Transverse colon (tissue), 3 donors: ENCODE measurements at regions not wholly inside any gene's neighbourhood (a gene's known extent, or its start where the extent isn't known, plus 50 kb on each side); places are given as distances from the start of the nearest gene placed in this dataset.

Source experiments
- POLR2A ChIP-seq: fragments of 450-650 bp; IDR thresholded peaks from one replicate; pipeline ENCODE4 v1.6.1; 2016; ENCODE audit warnings: antibody characterized with exemption, mild to moderate bottlenecking, moderate library complexity
- TF ChIP-seq, protein P1 (sequence below), 5 experiments: fragments of 200-600 bp in 3 of 5; fragments of 450-650 bp in 2 of 5; sonication (generic) in 3 of 5; IDR thresholded peaks; 1 replicate in 2 of 5; 2 replicates in 3 of 5; pipeline ENCODE4 v1.5.1; 2016 to 2017; ENCODE audit warnings: antibody characterized with exemption in 5 of 5, inconsistent platforms in 3 of 5, mild to moderate bottlenecking in 2 of 5, moderate library complexity in 1 of 5

DNA sequence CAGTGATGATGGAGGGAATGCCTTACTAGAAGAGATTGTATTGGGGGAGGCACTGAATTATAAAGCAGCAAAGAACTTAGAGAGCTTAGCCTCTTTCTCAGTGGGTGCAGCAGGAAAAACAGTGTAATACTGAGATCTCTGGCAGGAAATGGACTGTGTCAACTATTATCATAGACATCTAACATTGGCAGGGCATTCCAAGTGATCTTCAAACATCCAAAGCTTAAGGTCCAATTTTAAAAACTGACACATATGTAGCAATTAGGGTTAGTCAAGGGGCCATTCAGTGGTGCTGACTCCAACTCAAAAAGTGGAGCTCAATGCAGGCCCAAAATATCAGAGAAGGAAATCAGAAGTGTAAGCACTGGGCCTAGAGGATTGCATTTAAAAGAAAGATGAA, 106.6 kb upstream of the DDX18 start:
- TF ChIP-seq, protein P1, sequence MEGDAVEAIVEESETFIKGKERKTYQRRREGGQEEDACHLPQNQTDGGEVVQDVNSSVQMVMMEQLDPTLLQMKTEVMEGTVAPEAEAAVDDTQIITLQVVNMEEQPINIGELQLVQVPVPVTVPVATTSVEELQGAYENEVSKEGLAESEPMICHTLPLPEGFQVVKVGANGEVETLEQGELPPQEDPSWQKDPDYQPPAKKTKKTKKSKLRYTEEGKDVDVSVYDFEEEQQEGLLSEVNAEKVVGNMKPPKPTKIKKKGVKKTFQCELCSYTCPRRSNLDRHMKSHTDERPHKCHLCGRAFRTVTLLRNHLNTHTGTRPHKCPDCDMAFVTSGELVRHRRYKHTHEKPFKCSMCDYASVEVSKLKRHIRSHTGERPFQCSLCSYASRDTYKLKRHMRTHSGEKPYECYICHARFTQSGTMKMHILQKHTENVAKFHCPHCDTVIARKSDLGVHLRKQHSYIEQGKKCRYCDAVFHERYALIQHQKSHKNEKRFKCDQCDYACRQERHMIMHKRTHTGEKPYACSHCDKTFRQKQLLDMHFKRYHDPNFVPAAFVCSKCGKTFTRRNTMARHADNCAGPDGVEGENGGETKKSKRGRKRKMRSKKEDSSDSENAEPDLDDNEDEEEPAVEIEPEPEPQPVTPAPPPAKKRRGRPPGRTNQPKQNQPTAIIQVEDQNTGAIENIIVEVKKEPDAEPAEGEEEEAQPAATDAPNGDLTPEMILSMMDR (IDR thresholded peaks at IDR 0.05) = no peak
- TF ChIP-seq POLR2A = no peak
